ENCODE measurements at regions not wholly inside any gene's neighbourhood (a gene's known extent, or its start where the extent isn't known, plus 50 kb on each side); places are given as distances from the start of the nearest gene placed in this dataset.

GRCh38 chr14:104504172-104504735 lies 75.3 kb upstream of the C14orf180 start:
- H3K4me3 Mint-ChIP-seq (ENCODE audit: unreplicated experiment) = no peak overlapping the region
- ChIA-PET CTCF (interaction anchor here (0.5 kb wide), 1 partner anchor 672 kb away, joined by 3 read pairs; no protein-coding TSS in a partner anchor), POLR2A (no interaction called here)
- no peak overlapping the region for H3K27ac Mint-ChIP-seq (ENCODE audit: unreplicated experiment)
- no peaks in the 10 kb centered on the region for H3K4me1 ChIP-seq
- peaks cover 15% of the 10 kb centered on the region for H3K27me3 Mint-ChIP-seq (ENCODE audit: insufficient read depth, unreplicated experiment)
- DNase-seq = no peak
- no TSS peak for BruUV-seq (replicated peaks)
- H3K36me3 Mint-ChIP-seq (ENCODE audit: insufficient read depth, unreplicated experiment) = no peaks in the 10 kb centered on the region
- no peak for TF ChIP-seq CTCF (IDR thresholded peaks at IDR 0.05; ENCODE audit: insufficient read depth in 1 of 2, low read depth in 1 of 2, low read length in 1 of 2, severe bottlenecking in 1 of 2, unreplicated experiment in 1 of 2)
- no peaks in the 10 kb centered on the region for H3K4me1 Mint-ChIP-seq (ENCODE audit: low read depth, unreplicated experiment)
- no peak overlapping the region for H3K4me3 ChIP-seq (ENCODE audit: low read depth, low read length)
- intact Hi-C loops (cut with micrococcal nuclease; ENCODE audit: unreplicated experiment) = no loop called here
- no peaks in the 10 kb centered on the region for H3K36me3 ChIP-seq (ENCODE audit: control insufficient read depth, insufficient read depth, low read length)
- peaks cover 22% of the 10 kb centered on the region for H3K9me3 Mint-ChIP-seq (ENCODE audit: unreplicated experiment)
- no peaks in the 10 kb centered on the region; the same call in 1 of the 2 replicates for H3K27me3 ChIP-seq (replicated peaks; ENCODE audit: control insufficient read depth, insufficient read depth, low read length)
- H3K9me3 ChIP-seq = peaks cover 5% of the 10 kb centered on the region; the same call in 1 of the 2 replicates

- no peak for TF ChIP-seq CTCF (IDR thresholded peaks at IDR 0.05; ENCODE audit: insufficient read depth in 1 of 2, low read depth in 1 of 2, low read length in 1 of 2, severe bottlenecking in 1 of 2, unreplicated experiment in 1 of 2)
- H3K4me3 ChIP-seq (ENCODE audit: low read depth, low read length) = no peak overlapping the region
- Mint-ChIP-seq H3K4me1 (ENCODE audit: low read depth, unreplicated experiment) (no peaks in the 10 kb centered on the region), H3K36me3 (ENCODE audit: insufficient read depth, unreplicated experiment) (no peaks in the 10 kb centered on the region), H3K27ac (ENCODE audit: unreplicated experiment) (no peak overlapping the region), H3K27me3 (ENCODE audit: insufficient read depth, unreplicated experiment) (peaks cover 15% of the 10 kb centered on the region), H3K9me3 (ENCODE audit: unreplicated experiment) (peaks cover 22% of the 10 kb centered on the region), H3K4me3 (ENCODE audit: unreplicated experiment) (no peak overlapping the region)
- no peaks in the 10 kb centered on the region for H3K36me3 ChIP-seq (ENCODE audit: control insufficient read depth, insufficient read depth, low read length)
- H3K27me3 ChIP-seq (replicated peaks; ENCODE audit: control insufficient read depth, insufficient read depth, low read length) = no peaks in the 10 kb centered on the region; the same call in 1 of the 2 replicates
- intact Hi-C loops (cut with micrococcal nuclease; ENCODE audit: unreplicated experiment) = no loop called here
- POLR2A ChIA-PET = no interaction called here
- H3K4me1 ChIP-seq = no peaks in the 10 kb centered on the region
- BruUV-seq (replicated peaks) = no TSS peak
- CTCF ChIA-PET = no interaction called here
- peaks cover 5% of the 10 kb centered on the region; the same call in 1 of the 2 replicates for H3K9me3 ChIP-seq
- DNase-seq = no peak
Measured at GRCh38 chr14:104505085-104506074, 74.2 kb upstream of the C14orf180 start.

GRCh38 chr14:104506461-104507253 lies 72.9 kb upstream of the C14orf180 start:
- H3K4me3 ChIP-seq (ENCODE audit: low read depth, low read length) = no peak overlapping the region
- Mint-ChIP-seq H3K27me3 (ENCODE audit: insufficient read depth, unreplicated experiment) (peaks cover 15% of the 10 kb centered on the region), H3K27ac (ENCODE audit: unreplicated experiment) (no peak overlapping the region), H3K9me3 (ENCODE audit: unreplicated experiment) (peaks cover 20% of the 10 kb centered on the region), H3K4me3 (ENCODE audit: unreplicated experiment) (no peak overlapping the region), H3K4me1 (ENCODE audit: low read depth, unreplicated experiment) (no peaks in the 10 kb centered on the region), H3K36me3 (ENCODE audit: insufficient read depth, unreplicated experiment) (no peaks in the 10 kb centered on the region)
- ChIA-PET CTCF (no interaction called here), POLR2A (no interaction called here)
- H3K9me3 ChIP-seq = peaks cover 5% of the 10 kb centered on the region; the same call in 1 of the 2 replicates
- H3K36me3 ChIP-seq (ENCODE audit: control insufficient read depth, insufficient read depth, low read length) = no peaks in the 10 kb centered on the region
- H3K4me1 ChIP-seq = no peaks in the 10 kb centered on the region
- BruUV-seq (replicated peaks) = no TSS peak
- DNase-seq = no peak
- H3K27me3 ChIP-seq (replicated peaks; ENCODE audit: control insufficient read depth, insufficient read depth, low read length) = no peaks in the 10 kb centered on the region; the same call in 1 of the 2 replicates
- TF ChIP-seq CTCF (IDR thresholded peaks at IDR 0.05; ENCODE audit: insufficient read depth in 1 of 2, low read depth in 1 of 2, low read length in 1 of 2, severe bottlenecking in 1 of 2, unreplicated experiment in 1 of 2) = no peak
- intact Hi-C loops (cut with micrococcal nuclease; ENCODE audit: unreplicated experiment) = no loop called here
